ENCODE measurements at regions not wholly inside any gene's neighbourhood (a gene's known extent, or its start where the extent isn't known, plus 50 kb on each side); places are given as distances from the start of the nearest gene placed in this dataset.

DNA sequence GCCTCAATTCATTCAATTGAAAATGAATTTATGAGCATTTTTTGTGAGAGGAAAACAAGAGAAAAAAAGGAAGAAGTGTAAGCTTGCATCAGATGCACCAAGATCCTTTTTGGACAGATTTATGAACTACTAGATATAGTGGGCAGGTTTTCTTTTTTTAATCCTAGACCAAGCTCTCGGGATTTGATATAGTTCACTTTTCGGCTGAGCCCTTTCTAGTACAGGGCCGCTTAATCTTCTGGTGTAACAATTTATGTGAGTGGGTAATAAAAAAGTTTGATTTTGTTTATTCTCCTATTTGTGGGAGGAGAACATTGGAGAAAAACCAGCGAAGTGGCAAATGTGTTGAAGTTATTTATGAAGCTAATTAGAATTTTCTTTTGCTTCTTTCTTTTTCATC lies 538.0 kb downstream of the UTRN start:
- Histone ChIP-seq H3K27ac (ENCODE audit: low read depth, low read length) (no peak overlapping the region), H3K27me3 (ENCODE audit: control insufficient read depth, insufficient read depth, low read length) (no peaks in the 10 kb centered on the region), H3K4me3 (ENCODE audit: low read depth, low read length) (no peak overlapping the region), H3K36me3 (ENCODE audit: control insufficient read depth, insufficient read depth, low read length) (peaks cover 8% of the 10 kb centered on the region), H3K9me3 (ENCODE audit: control insufficient read depth, insufficient read depth, low read length) (no peaks in the 10 kb centered on the region), H3K4me1 (ENCODE audit: control insufficient read depth, insufficient read depth, low read length) (peaks cover 12% of the 10 kb centered on the region), H3K9ac (ENCODE audit: low read depth, low read length) (no peak overlapping the region)

GRCh38 chr6:144824018-144824417 lies 538.9 kb downstream of the UTRN start:
- peaks cover 13% of the 10 kb centered on the region for H3K36me3 ChIP-seq (ENCODE audit: control insufficient read depth, insufficient read depth, low read length)
- no peak overlapping the region for H3K4me3 ChIP-seq (ENCODE audit: low read depth, low read length)

GRCh38 chr6:144834426-144835038 lies 549.4 kb downstream of the UTRN start:
- no peak overlapping the region for H3K27ac ChIP-seq (ENCODE audit: low read depth, low read length)
- H3K9ac ChIP-seq (ENCODE audit: low read depth, low read length), result no peak overlapping the region
- H3K36me3 ChIP-seq (ENCODE audit: control insufficient read depth, insufficient read depth, low read length), result peaks cover 49% of the 10 kb centered on the region

More at GRCh38 chr6:144824018-144824417, 538.9 kb downstream of the UTRN start:
- H3K4me1 ChIP-seq (ENCODE audit: control insufficient read depth, insufficient read depth, low read length), result 0 out of 2 replicates have a peak, but pooled peaks cover 4% of the 10 kb centered on the region
- H3K9ac ChIP-seq (ENCODE audit: low read depth, low read length), result no peak overlapping the region
- H3K27me3 ChIP-seq (ENCODE audit: control insufficient read depth, insufficient read depth, low read length), result no peaks in the 10 kb centered on the region
- no peak overlapping the region for H3K27ac ChIP-seq (ENCODE audit: low read depth, low read length)
- no peaks in the 10 kb centered on the region for H3K9me3 ChIP-seq (ENCODE audit: control insufficient read depth, insufficient read depth, low read length)

DNA sequence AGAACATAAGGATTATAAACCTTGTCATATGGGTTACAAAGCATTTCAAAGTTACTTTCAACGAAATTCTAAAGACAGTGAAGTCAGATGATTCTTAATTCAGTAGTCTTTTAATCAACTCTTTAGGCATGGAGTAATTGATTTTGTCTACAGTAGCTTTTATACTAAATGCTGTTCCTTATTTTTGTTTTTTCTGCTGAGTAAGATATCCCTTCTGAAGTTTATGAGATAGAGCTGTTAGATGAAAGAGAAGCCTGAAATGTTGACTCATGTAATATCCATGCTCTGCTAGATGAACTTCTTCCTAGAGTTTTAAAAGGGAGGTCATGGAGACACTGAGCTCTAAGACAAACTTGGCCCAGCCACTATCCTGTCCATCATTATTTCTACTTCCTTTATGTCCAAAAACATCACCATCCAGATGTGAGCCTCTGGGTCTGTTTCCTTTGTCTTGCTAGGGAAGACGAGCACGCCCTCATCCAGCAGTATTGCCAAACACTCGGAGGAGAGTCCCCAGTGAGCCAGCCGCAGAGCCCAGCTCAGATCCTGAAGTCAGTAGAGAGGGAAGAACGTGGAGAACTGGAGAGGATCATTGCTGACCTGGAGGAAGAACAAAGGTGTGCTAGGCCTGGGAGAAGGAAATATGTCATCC lies 550.3 kb downstream of the UTRN start:
- peaks cover 53% of the 10 kb centered on the region for H3K36me3 ChIP-seq (ENCODE audit: control insufficient read depth, insufficient read depth, low read length)

More at GRCh38 chr6:144834426-144835038, 549.4 kb downstream of the UTRN start:
- Histone ChIP-seq H3K27me3 (ENCODE audit: control insufficient read depth, insufficient read depth, low read length) (no peaks in the 10 kb centered on the region), H3K9me3 (ENCODE audit: control insufficient read depth, insufficient read depth, low read length) (no peaks in the 10 kb centered on the region), H3K4me3 (ENCODE audit: low read depth, low read length) (no peak overlapping the region), H3K4me1 (ENCODE audit: control insufficient read depth, insufficient read depth, low read length) (no peaks in the 10 kb centered on the region)

DNA sequence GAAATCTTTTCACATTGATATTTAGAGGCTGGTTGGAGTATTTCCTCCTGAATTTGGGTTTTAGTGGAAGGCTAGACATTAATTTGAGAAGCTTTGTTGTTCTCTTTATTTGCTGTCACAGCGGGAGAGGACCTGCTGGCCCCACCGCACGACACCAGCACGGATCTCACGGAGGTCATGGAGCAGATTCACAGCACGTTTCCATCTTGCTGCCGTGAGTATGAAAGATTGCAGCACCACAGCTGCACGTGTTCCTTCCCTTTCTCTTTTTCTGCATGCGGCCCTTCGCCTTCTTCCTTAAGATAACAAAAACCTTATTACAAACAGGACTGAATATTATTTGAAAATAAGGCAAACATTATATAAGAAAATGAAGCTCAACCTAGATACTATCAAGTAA lies 555.5 kb downstream of the UTRN start:
- H3K36me3 ChIP-seq (ENCODE audit: control insufficient read depth, insufficient read depth, low read length), result peaks cover 58% of the 10 kb centered on the region
- H3K4me3 ChIP-seq (ENCODE audit: low read depth, low read length), result no peak overlapping the region
- no peaks in the 10 kb centered on the region for H3K27me3 ChIP-seq (ENCODE audit: control insufficient read depth, insufficient read depth, low read length)
- no peak overlapping the region for H3K27ac ChIP-seq (ENCODE audit: low read depth, low read length)
- no peak overlapping the region for H3K9ac ChIP-seq (ENCODE audit: low read depth, low read length)
- H3K9me3 ChIP-seq (ENCODE audit: control insufficient read depth, insufficient read depth, low read length), result no peaks in the 10 kb centered on the region
- H3K4me1 ChIP-seq (ENCODE audit: control insufficient read depth, insufficient read depth, low read length), result no peaks in the 10 kb centered on the region

More for the DNA sequence above, 550.3 kb downstream of the UTRN start:
- H3K27me3 ChIP-seq (ENCODE audit: control insufficient read depth, insufficient read depth, low read length), result no peaks in the 10 kb centered on the region
- no peak overlapping the region for H3K9ac ChIP-seq (ENCODE audit: low read depth, low read length)
- H3K4me3 ChIP-seq (ENCODE audit: low read depth, low read length), result no peak overlapping the region
- H3K9me3 ChIP-seq (ENCODE audit: control insufficient read depth, insufficient read depth, low read length), result no peaks in the 10 kb centered on the region
- no peak overlapping the region for H3K27ac ChIP-seq (ENCODE audit: low read depth, low read length)
- H3K4me1 ChIP-seq (ENCODE audit: control insufficient read depth, insufficient read depth, low read length), result no peaks in the 10 kb centered on the region

DNA sequence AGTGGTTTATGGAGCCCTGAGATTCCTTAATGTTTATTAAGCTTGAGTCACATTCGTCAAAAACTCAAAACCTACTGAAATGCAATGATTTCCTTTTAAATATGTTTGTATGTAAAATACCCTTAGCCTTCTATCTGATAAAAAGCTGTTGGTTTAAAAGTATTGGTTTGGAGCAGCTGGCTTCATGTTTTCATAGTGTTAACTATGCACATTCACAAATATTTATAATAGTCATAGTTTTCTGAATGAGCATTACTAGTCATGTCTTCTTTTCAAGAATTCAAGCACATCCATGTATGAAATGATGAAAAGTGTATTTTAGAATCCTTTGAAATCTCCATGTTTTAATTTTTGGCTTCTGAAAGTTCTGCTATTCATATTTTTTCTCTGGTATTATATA lies 558.6 kb downstream of the UTRN start:
- Histone ChIP-seq H3K9ac (ENCODE audit: low read depth, low read length) (no peak overlapping the region), H3K4me3 (ENCODE audit: low read depth, low read length) (no peak overlapping the region), H3K4me1 (ENCODE audit: control insufficient read depth, insufficient read depth, low read length) (peaks cover 20% of the 10 kb centered on the region), H3K27ac (ENCODE audit: low read depth, low read length) (no peak overlapping the region), H3K36me3 (ENCODE audit: control insufficient read depth, insufficient read depth, low read length) (peaks cover 27% of the 10 kb centered on the region), H3K27me3 (ENCODE audit: control insufficient read depth, insufficient read depth, low read length) (no peaks in the 10 kb centered on the region), H3K9me3 (ENCODE audit: control insufficient read depth, insufficient read depth, low read length) (no peaks in the 10 kb centered on the region)

DNA sequence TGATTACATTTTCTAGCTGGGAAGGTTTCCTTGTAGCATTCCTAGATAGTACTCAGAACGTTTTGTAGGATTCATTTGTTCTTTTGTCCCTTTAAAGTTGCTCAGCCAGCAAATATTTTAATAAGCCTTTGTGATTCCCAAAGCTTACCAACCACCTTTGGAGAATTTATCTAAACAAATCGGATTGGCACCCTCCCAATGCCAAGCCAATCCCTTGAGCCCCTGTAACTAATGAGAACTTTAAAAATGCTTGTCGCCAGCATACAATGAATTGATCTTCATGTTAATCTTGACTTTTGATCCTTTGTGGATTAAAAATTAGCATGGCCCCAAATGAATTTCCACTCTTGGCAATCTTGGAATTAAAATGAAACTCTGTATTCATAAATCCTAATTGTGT lies 559.5 kb downstream of the UTRN start:
- no peaks in the 10 kb centered on the region for H3K27me3 ChIP-seq (ENCODE audit: control insufficient read depth, insufficient read depth, low read length)
- peaks cover 20% of the 10 kb centered on the region for H3K4me1 ChIP-seq (ENCODE audit: control insufficient read depth, insufficient read depth, low read length)
- no peak overlapping the region for H3K9ac ChIP-seq (ENCODE audit: low read depth, low read length)
- H3K36me3 ChIP-seq (ENCODE audit: control insufficient read depth, insufficient read depth, low read length), result peaks cover 19% of the 10 kb centered on the region
- no peak overlapping the region for H3K27ac ChIP-seq (ENCODE audit: low read depth, low read length)
- H3K9me3 ChIP-seq (ENCODE audit: control insufficient read depth, insufficient read depth, low read length), result no peaks in the 10 kb centered on the region
- H3K4me3 ChIP-seq (ENCODE audit: low read depth, low read length), result no peak overlapping the region

- Histone ChIP-seq H3K27me3 (ENCODE audit: control insufficient read depth, insufficient read depth, low read length) (no peaks in the 10 kb centered on the region), H3K9ac (ENCODE audit: low read depth, low read length) (no peak overlapping the region), H3K9me3 (ENCODE audit: control insufficient read depth, insufficient read depth, low read length) (no peaks in the 10 kb centered on the region), H3K27ac (ENCODE audit: low read depth, low read length) (no peak overlapping the region), H3K4me3 (ENCODE audit: low read depth, low read length) (no peak overlapping the region), H3K4me1 (ENCODE audit: control insufficient read depth, insufficient read depth, low read length) (peaks cover 20% of the 10 kb centered on the region), H3K36me3 (ENCODE audit: control insufficient read depth, insufficient read depth, low read length) (peaks cover 17% of the 10 kb centered on the region)
These were observed 560.1 kb downstream of the UTRN start for GRCh38 chr6:144845186-144845585.

DNA sequence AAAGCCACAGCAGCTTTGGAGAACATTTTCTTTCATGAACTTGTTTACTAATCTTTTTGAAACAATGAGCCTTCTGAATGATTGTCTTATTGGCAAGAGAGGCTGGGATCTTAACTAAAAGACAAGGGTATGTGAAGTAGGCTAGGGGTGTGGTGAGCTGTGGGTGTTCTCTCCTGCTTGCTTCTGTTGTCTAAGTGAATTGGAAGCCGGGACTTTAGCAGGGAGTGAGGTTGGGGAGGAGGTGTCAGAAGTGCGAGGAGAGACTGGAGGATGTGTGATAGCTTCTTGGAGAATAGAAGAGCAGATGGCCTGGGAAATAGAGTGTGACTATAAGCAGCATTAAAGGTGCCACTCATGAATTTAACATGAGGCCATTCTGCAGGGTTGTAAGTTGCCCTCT lies 562.8 kb downstream of the UTRN start:
- H3K4me3 ChIP-seq (ENCODE audit: low read depth, low read length), result no peak overlapping the region
- H3K27ac ChIP-seq (ENCODE audit: low read depth, low read length), result no peak overlapping the region
- H3K9ac ChIP-seq (ENCODE audit: low read depth, low read length), result no peak overlapping the region
- H3K4me1 ChIP-seq (ENCODE audit: control insufficient read depth, insufficient read depth, low read length), result peaks cover 20% of the 10 kb centered on the region
- no peaks in the 10 kb centered on the region for H3K27me3 ChIP-seq (ENCODE audit: control insufficient read depth, insufficient read depth, low read length)
- no peaks in the 10 kb centered on the region for H3K9me3 ChIP-seq (ENCODE audit: control insufficient read depth, insufficient read depth, low read length)
- H3K36me3 ChIP-seq (ENCODE audit: control insufficient read depth, insufficient read depth, low read length), result peaks cover 18% of the 10 kb centered on the region; the same call in 1 of the 2 replicates

DNA sequence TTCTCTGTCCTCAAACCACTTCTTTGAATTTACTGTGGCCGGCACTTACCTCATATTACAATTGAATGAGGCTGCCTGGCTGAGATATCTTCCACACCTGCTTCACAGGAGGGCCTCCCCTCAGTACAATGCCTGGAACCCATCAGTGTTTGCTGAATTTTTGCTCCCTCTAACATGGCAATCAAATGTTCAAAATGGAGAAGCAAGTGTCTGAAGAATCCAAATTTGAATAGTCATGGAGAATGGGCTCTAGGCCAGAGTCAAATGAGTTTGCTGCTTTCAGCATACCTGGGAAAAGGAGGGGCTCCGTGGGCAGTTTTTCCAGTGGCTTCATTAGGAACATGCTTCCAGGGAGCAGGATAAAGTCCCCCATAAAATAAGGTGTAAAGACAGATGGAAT lies 564.8 kb downstream of the UTRN start:
- Histone ChIP-seq H3K9ac (ENCODE audit: low read depth, low read length) (no peak overlapping the region), H3K9me3 (ENCODE audit: control insufficient read depth, insufficient read depth, low read length) (no peaks in the 10 kb centered on the region), H3K4me3 (ENCODE audit: low read depth, low read length) (no peak overlapping the region), H3K27me3 (ENCODE audit: control insufficient read depth, insufficient read depth, low read length) (no peaks in the 10 kb centered on the region), H3K36me3 (ENCODE audit: control insufficient read depth, insufficient read depth, low read length) (peaks cover 15% of the 10 kb centered on the region; the same call in 1 of the 2 replicates), H3K27ac (ENCODE audit: low read depth, low read length) (no peak overlapping the region), H3K4me1 (ENCODE audit: control insufficient read depth, insufficient read depth, low read length) (peaks cover 20% of the 10 kb centered on the region)

DNA sequence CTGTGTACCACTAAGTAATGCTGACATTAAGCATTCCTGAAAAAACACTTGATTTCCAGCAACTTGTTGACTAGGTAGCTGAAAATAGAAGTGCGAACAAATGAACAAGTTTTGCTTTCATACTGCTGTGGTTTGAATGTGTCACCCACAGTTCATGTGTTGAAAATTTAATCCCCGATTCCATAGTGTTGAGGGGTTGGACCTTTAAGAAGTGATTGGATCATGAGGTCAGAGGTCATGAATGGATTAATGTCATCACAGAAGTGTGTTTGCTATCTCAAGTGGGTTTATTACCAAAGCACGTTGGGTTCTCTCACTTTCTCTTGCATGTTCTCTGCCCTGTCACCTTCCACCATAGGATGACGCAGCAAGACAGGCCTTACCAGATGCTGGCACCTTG lies 568.5 kb downstream of the UTRN start:
- no peaks in the 10 kb centered on the region for H3K4me1 ChIP-seq (ENCODE audit: control insufficient read depth, insufficient read depth, low read length)
- no peak overlapping the region for H3K27ac ChIP-seq (ENCODE audit: low read depth, low read length)

More for the DNA sequence above, 568.5 kb downstream of the UTRN start:
- Histone ChIP-seq H3K9ac (ENCODE audit: low read depth, low read length) (no peak overlapping the region), H3K27me3 (ENCODE audit: control insufficient read depth, insufficient read depth, low read length) (no peaks in the 10 kb centered on the region), H3K4me3 (ENCODE audit: low read depth, low read length) (no peak overlapping the region), H3K9me3 (ENCODE audit: control insufficient read depth, insufficient read depth, low read length) (no peaks in the 10 kb centered on the region), H3K36me3 (ENCODE audit: control insufficient read depth, insufficient read depth, low read length) (peaks cover 15% of the 10 kb centered on the region; the same call in 1 of the 2 replicates)

Data from HUES48 (cell line).